Cardiac muscle cell (in vitro differentiated cells and primary cell): ENCODE measurements at regions not wholly inside any gene's neighbourhood (a gene's known extent, or its start where the extent isn't known, plus 50 kb on each side); places are given as distances from the start of the nearest gene placed in this dataset.

Source experiments
- DNase-seq, 2 donors: peaks; one replicate each; pipeline versions ENCODE4 v3.0.0 to v3.0.0-alpha.2; 2010 to 2017; ENCODE audit warnings: low read depth in 1 of 2, low spot score in 1 of 2
- H3K27ac ChIP-seq: fragments of 200-600 bp; sonication (generic); 2 replicates; pipeline ENCODE4 v1.5.1; 2016
- H3K27me3 ChIP-seq: fragments of 200-600 bp; sonication (generic); 2 replicates; pipeline ENCODE4 v1.6.0; 2016; ENCODE audit warnings: control low read depth
- H3K36me3 ChIP-seq: fragments of 200-600 bp; sonication (generic); 2 replicates; pipeline ENCODE4 v1.5.1; 2016; ENCODE audit warnings: control low read depth
- H3K4me1 ChIP-seq: fragments of 200-600 bp; sonication (generic); 2 replicates; pipeline ENCODE4 v1.8.1; 2017; ENCODE audit warnings: low read depth, mild to moderate bottlenecking, mixed run types
- H3K4me3 ChIP-seq: fragments of 200-600 bp; sonication (generic); 2 replicates; pipeline ENCODE4 v1.5.1; 2016; ENCODE audit warnings: mild to moderate bottlenecking
- H3K9me3 ChIP-seq: fragments of 200-600 bp; sonication (generic); 2 replicates; pipeline ENCODE4 v1.5.1; 2017; ENCODE audit warnings: low read depth, mild to moderate bottlenecking, control low read depth
- CTCF ChIP-seq: IDR thresholded peaks from 2 replicates; pipeline ENCODE4 v1.5.1; 2012; ENCODE audit warnings: low read depth, mild to moderate bottlenecking, low read length

- TF ChIP-seq CTCF: no peak
- Histone ChIP-seq H3K27ac (no peak overlapping the region), H3K36me3 (no peaks in the 10 kb centered on the region), H3K4me3 (no peak overlapping the region), H3K4me1 (no peaks in the 10 kb centered on the region), H3K27me3 (no peaks in the 10 kb centered on the region), H3K9me3 (no peaks in the 10 kb centered on the region)
- DNase-seq: no peak
Observed at GRCh38 chr7:50209461-50210135, 94.9 kb upstream of the IKZF1 start.

- no peak for DNase-seq
- Histone ChIP-seq H3K4me3 (no peak overlapping the region), H3K36me3 (no peaks in the 10 kb centered on the region), H3K9me3 (no peaks in the 10 kb centered on the region), H3K27me3 (no peaks in the 10 kb centered on the region), H3K4me1 (no peaks in the 10 kb centered on the region), H3K27ac (no peak overlapping the region)
- TF ChIP-seq CTCF: no peak
Observed at GRCh38 chr7:50208378-50208982, 96.0 kb upstream of the IKZF1 start.

DNA sequence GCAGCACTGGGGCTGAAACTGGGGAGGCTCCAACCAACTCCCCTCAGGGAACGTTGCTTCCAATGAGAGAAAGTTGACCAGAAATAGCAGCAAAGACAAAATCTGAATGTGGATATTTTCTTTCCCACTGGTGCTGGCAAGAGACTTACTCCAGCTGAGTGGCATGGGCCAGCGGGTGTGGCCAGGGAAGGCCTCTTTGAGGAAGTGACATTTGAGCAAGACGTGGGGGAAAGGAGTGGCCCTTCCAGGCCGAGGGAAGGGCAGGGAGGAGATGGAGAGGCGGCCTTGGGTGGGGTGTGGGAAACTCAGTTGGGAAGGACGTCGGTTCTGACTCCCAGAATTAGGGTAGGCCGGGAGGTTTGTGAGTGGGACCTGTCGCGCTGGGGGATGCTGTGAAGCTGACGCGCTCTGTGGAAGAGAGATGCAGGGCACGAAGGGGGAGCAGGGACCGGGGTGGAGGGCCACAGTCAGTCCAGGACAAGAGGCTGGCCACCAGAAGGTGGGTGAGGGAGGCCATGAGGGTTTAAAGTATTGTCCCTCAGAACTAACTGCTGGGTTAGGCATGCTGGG is 96.7 kb upstream of the IKZF1 start:
- Histone ChIP-seq H3K4me3 (no peak overlapping the region), H3K27me3 (no peaks in the 10 kb centered on the region), H3K36me3 (no peaks in the 10 kb centered on the region), H3K4me1 (no peaks in the 10 kb centered on the region), H3K27ac (no peak overlapping the region), H3K9me3 (no peaks in the 10 kb centered on the region)
- DNase-seq: no peak
- no peak for TF ChIP-seq CTCF

DNA sequence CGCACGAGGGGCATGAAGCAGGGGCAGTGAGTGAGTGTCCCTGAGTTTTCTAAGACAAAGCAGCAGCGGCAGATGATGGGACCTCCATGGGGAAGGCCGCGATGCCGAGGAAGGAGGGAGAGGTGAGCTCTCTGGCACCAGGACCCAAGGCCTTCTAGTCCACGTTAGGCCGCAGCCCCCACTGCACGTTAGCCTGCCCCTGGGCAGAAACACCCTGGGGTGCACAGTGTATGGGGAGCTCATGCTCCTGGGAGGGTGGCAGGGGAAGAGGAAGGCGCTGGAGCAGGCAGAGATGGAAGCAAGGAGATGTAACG is 97.3 kb upstream of the IKZF1 start:
- Histone ChIP-seq H3K9me3 (no peaks in the 10 kb centered on the region), H3K4me1 (no peaks in the 10 kb centered on the region), H3K27ac (no peak overlapping the region), H3K27me3 (no peaks in the 10 kb centered on the region), H3K36me3 (no peaks in the 10 kb centered on the region), H3K4me3 (no peak overlapping the region)
- DNase-seq: no peak
- no peak for TF ChIP-seq CTCF

DNA sequence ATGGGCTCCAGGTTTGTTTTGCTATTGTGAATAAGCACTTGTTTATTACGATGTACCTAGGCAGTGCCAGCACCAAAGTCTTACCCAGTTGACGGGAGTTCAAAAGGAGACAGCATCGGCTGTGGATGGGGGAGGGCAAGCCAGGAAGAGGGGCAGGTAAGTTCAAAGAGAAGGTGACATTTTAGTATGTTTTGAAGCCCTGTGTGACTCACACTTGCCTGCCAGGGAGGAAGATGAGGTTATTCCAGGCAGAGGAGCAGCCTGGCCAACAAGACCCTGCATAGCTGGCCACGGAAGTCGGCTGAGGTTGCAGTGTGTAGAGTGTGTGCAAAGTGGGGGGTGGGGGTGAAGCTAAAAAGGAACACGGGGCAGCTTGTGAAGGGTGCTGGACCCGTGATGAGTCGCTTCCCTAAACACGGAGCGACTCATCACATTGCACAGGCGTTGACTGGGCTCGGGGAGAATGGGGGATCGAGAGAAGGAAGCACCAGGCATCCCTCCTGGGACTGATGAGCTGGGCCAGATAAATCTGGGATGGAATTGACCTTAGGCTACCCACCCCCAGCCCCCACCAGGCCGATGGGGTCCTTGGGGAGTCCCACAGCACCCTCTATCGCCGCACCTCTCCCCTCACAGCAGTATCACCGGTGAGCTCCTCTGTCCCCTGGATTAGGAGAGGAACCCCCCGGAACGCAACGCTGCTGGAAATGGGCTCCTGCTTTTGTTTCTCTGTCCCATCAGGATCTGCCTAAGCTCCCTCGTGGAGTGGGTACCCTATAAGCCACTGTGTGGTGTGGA is 97.9 kb upstream of the IKZF1 start:
- no peaks in the 10 kb centered on the region for H3K27me3 ChIP-seq
- no peaks in the 10 kb centered on the region for H3K36me3 ChIP-seq
- H3K4me1 ChIP-seq: no peaks in the 10 kb centered on the region
- no peak overlapping the region for H3K27ac ChIP-seq
- no peaks in the 10 kb centered on the region for H3K9me3 ChIP-seq
- no peak overlapping the region for H3K4me3 ChIP-seq
- TF ChIP-seq CTCF: no peak
- DNase-seq: no peak
